GM21360 (cell line): ENCODE measurements at regions not wholly inside any gene's neighbourhood (a gene's known extent, or its start where the extent isn't known, plus 50 kb on each side); places are given as distances from the start of the nearest gene placed in this dataset.
"Not testable (repeated sequence)": the region's sequence is repeated elsewhere in the genome, so short reads cannot be mapped to it uniquely, and the experiment has no call there.

Source experiments
- ATAC-seq: cut with Tn5 transposase; IDR thresholded peaks from one replicate; pipeline ENCODE4 v1.9.1; 2021; ENCODE audit warnings: mild to moderate bottlenecking, moderate library complexity; ENCODE audit not compliant: unreplicated experiment

GRCh38 chr2:150371044-150371818 lies 116.2 kb downstream of the RND3 start:
- no peak for ATAC-seq

- ATAC-seq, result no peak
These were observed 116.9 kb downstream of the RND3 start for GRCh38 chr2:150370561-150370960.

DNA sequence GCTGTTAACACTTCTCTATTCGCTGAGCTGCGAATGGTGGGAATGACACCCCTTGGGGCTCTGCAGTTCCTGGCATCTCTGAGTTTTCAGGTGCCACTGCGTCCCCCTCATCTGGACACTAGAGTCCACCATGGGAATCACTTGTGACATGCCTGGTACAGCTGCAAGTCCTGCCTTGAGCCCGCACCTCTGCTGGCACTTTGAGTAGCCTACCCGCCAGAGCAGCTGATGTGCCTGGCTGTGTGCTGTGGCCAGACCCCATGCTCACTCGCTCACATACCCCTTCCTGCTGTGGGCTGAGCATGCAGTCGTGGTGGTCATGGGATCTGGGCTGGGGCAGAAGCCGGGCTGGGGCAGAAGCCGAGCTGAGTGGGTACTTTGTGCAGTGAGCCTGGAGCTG lies 117.6 kb downstream of the RND3 start:
- ATAC-seq, result no peak

- no peak for ATAC-seq
These were observed 129.0 kb downstream of the RND3 start for GRCh38 chr2:150358468-150358807.

DNA sequence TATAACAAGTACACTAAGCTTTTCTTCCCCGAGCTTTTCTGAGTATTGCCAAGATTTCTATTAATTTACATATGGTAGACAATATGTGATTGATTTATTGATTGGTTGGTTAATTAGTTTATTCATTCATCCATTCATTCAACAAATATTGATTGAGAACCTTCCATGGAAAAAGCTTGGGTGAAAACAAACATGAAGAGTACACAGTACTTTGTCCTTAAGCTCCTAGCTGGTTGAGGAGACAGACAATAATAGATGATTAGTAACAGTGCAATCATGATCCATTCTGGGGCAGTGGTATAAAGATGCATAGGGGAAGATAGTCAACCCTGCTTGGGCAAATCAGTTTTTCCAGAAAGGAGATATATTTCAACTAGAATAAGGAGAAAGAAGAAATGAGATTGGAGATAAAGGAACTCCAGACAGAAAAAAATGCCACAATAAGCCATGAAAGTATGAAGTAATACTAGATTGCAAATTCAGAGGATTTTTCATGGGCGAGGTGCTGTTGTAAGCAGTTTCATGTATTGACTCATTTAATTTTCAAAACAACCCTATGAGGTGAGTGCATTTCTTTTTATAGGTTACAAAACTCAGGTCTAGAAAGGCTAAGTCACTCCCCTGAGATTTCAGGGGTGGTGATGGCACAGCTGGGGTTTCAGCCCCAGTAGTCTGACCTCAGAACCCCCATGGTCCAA lies 129.5 kb downstream of the RND3 start:
- ATAC-seq, result peak; percentile 92

DNA sequence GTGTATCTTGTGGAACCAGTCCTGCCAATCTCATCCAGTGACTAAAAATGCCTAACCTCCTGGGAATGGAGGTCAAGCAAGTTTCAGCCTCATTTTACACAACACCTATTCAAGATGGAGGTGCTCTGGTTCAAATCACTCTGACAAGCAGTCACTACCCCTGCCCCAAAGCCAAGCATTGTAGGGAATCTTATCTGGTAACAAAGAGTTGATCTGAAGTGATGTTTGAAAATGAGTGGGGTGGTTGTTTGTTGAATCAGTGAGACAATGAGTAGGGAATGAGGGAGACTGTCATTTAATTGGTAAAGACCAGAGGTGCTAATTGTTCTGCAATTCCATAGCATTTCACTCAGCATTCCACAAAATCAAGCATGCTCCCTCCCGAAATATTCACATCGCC lies 132.0 kb downstream of the RND3 start:
- ATAC-seq, result no peak

GRCh38 chr2:150353376-150353775 lies 134.1 kb downstream of the RND3 start:
- no peak for ATAC-seq

GRCh38 chr2:150351922-150352321 lies 135.5 kb downstream of the RND3 start:
- ATAC-seq, result no peak

DNA sequence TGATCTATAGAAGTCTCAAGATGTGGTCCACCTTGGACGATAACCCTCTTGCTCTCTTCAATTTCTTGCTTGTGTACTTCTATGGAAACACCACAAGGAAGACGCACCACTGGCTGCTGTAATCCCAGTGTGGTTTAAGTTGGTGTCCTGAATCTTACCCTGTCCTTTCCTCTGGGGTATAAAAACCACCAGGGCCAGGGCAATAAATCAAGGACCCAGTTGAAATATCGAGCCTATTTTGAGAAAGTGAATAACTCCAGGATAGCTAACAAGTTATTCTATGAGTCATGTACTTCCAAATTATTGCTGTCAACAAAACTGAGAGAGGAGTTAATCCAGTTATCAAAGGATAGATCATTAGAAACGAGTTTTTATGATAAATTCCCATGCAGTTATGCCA lies 137.0 kb downstream of the RND3 start:
- no peak for ATAC-seq

GRCh38 chr2:150346806-150347205 lies 140.7 kb downstream of the RND3 start:
- no peak for ATAC-seq

DNA sequence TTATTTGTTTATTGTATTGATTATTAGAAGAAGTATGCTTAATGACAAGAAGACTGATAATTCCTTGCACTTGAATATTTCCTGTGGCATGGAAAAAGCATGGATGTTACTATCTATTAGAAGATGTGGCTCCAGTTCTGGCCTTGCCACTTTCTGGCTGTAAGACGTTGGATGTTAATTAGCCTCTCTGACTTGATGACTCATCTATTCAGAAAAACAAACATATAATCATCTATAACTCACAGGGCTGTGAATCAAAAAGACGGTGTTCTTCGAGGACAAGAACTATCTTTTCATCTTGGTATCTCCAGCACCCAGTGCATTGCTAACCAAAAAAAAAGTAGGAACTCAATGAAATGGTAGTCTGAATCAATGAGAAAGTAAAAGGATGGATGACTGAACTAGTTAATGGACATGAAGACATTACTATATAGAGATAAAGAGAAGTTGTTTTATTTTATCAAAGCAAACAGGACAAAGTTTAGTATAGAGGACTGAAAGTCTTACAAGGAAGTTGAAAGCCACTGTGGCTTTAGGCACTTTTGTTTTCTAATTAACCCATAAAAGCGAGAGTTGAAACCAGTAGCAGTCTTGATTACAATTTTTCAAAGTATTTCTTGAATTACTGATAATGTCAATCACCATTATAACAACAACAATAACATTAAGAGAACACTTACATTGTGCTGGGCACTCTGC lies 145.3 kb downstream of the RND3 start:
- ATAC-seq, result no peak

GRCh38 chr2:150339951-150340350 lies 147.5 kb downstream of the RND3 start:
- no peak for ATAC-seq

- no peak for ATAC-seq
These were observed 148.2 kb downstream of the RND3 start for GRCh38 chr2:150339282-150339681.

GRCh38 chr2:150335596-150335995 lies 151.9 kb downstream of the RND3 start:
- ATAC-seq, result no peak

- ATAC-seq, result no peak
These were observed 155.1 kb downstream of the RND3 start for GRCh38 chr2:150332383-150332782.

DNA sequence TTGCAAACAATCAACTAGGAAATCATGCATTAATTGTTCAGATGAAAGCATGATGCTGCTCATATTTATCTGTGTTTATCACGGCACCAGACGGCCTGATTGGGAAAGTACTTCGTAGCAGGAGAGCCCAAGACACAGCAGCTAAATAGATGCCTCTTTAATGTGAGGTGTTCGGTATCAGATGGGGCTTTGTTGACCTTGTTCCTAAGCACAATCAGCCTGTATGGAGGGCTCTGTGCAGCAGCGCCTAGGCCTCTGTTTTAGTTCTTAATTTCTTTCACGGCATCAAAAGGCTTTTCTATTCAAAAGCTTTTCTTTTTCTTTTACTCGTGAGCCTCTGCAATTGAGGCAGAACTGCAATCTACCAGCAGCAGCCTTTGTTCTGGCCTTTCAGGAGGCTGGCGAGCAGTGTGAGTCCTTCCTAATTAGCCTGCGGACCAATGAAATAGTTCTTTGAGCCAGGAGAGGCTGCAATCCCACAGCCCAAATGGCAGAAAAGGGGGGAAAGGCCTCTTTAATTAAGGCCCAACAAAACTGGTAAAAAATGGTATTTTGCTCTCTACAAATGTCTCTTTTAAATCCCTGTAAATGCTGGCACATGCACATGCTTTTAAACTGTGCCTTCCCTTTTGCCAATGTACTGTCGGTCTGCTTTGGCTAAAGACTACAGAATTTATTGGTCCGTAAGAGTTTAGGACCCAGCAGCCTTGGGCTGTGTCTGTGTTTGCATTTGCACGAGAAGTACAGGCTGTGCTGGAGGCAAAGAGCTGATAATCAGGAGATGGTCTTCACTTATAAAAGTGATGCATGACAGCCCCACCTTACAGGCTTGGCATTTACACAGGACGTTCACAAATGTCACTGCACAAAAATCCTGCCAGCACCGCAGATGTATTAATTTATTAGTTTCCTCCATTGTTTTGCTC lies 159.6 kb downstream of the RND3 start:
- no peak for ATAC-seq

GRCh38 chr2:150325656-150326314 lies 161.7 kb downstream of the RND3 start:
- ATAC-seq, result no peak

GRCh38 chr2:150323071-150323470 lies 164.4 kb downstream of the RND3 start:
- ATAC-seq, result not testable (repeated sequence)

GRCh38 chr2:150320608-150321007 lies 166.9 kb downstream of the RND3 start:
- ATAC-seq, result no peak
